Cardiac septum (tissue), 1 donor: ENCODE measurements at regions not wholly inside any gene's neighbourhood (a gene's known extent, or its start where the extent isn't known, plus 50 kb on each side); places are given as distances from the start of the nearest gene placed in this dataset.

Source experiments
- DNase-seq: peaks from one replicate; pipeline ENCODE4 v3.0.0-alpha.2; 2020; ENCODE audit warnings: low spot score
- intact Hi-C: fragments of 100-400 bp; cut with DNase I; formaldehyde crosslinking; loops from one replicate; pipeline ENCODE4 v1.14.0; 2022
- donor health status: DM: no; HTN: no; CAD: no.

DNA sequence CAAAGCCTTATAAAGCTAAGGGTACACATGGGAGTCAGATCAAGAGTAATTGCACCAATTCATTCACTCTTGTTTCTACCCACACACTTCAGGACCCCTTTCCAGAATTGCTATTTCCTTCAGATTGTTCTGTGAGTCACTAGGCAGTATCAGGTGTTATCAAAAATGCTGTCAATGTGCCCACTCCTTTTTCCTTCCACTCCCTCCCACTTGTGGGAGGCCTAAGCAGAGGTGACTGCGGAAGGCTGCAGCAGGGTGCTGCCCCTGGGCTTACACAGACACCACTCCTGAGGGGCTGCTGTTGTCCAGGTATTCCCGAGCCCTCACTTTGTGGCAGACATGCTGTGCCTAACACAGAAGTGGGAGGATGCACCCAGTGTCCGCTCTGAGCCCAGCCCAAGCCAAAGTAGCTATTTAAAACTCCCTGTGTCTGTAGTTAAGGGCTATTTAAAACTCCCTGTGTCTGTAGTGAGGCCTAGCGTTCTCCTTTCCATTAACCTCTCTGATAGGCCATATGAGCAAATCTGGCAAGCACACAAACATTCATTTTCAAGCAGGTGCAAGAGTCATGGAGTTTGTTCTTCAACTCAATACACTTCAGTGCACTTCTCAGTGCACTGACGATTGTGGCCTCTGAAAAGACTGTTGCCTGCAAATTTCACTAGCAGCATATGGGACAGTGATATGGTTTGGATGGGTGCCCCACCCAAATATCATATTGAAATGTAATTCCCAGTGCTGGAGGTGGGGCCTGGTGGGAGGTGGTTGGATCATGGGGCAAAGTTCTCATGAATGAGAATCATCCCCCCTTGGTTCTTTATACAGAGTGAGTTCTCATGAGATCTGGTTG lies 117.8 kb downstream of the PHLDA1 start:
- intact Hi-C loops, result no loop called here
- DNase-seq, result no peak

DNA sequence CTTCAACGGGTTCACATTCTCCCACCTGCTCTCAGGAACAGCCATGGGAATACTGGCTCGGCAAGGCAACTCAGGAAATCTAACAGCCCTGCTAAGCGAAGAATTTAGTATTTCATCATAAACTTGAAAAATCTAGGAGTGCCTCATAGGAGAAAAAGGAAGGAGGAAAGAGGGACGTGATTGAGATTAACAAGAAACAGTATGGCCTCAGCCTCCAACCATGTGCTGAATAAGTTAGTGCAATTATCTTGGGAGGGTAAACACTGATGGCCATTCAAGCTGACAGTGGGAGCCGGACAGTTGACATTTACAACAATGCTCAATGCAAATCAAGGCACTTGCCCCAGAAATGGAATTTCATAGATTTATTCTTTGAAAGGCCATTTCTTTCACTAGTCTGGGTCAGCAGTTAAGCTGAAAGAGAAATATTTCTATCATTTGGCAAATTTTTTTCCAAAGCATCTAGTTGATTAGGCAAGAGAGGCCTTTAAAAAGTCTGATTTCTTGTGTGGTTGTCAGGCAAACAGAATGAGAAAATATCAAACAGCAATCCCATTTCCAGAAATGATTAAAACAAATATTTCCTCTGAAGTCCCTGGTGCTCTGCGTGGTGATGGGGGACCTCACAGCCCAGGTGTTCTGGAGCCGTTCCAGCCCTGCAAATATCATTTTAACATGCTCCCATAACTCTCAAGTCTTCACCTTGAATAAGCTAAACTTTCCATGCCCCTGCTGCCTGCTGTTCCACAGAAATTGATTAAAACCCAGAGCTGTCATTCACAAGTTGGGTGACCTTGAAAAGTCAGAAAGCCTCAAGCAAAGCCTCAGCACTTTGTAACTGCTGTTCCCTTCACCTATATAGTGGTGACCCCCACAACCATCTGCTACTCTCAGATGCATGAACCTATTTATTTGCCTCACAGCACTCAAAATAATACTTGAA lies 121.6 kb downstream of the PHLDA1 start:
- DNase-seq, result no peak
- intact Hi-C loops, result loop anchor here (5.0 kb wide), 1 partner anchor 122 kb away; the partner anchor contains the start of gene PHLDA1

DNA sequence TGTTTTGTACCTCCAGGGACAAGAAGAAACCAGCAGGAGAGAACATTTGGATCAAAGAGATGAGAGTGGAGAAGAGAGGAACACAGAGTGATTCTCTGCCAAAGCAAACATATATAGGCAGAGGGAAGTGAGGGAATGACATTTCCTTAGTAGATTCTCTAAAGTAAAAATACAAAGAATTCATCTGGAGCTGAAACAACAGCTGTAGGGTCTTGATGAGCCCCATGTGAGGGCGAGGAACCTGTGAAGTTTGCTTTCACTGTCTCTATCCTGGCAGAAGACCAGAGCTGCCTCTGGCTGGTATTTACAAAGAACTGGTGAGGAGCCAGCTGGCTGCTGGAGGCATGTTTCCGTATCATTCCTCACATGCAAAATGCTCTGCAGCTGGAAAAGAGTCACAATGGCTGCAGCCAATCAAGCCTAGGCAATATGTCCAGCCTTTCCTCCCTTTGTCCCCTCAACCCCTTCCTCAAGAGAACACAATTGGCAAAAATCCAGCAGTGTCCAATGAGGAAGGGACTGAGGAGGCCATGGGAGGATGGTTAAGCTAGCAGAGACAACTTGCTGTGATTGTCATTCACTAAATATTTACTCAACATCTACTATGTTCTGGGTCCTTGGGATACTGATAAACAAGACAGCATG lies 122.5 kb downstream of the PHLDA1 start:
- intact Hi-C loops, result loop anchor here (5.0 kb wide), 1 partner anchor 123 kb away; the partner anchor contains the start of gene PHLDA1
- peak; percentile 87 for DNase-seq

DNA sequence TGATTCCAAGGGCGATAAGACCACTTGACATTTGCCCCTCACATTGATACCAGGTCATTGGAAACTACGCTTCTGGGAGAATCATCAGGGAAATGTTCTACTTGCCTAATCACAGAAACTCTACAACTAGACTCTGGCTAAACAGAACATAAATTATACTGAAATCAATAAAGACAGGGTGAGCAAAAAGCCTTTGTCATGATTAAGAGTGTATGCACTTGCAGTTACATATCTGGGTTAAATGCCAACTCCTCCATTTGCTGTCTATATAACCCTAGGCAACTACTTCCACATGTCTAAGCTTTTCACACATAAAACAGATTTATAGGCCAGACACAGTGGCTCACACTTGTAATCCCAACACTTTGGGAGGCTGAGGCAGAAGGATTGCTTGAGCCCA lies 125.7 kb downstream of the PHLDA1 start:
- intact Hi-C loops, result loop anchor here (5.0 kb wide), 1 partner anchor 126 kb away; the partner anchor contains the start of gene PHLDA1
- DNase-seq, result no peak

DNA sequence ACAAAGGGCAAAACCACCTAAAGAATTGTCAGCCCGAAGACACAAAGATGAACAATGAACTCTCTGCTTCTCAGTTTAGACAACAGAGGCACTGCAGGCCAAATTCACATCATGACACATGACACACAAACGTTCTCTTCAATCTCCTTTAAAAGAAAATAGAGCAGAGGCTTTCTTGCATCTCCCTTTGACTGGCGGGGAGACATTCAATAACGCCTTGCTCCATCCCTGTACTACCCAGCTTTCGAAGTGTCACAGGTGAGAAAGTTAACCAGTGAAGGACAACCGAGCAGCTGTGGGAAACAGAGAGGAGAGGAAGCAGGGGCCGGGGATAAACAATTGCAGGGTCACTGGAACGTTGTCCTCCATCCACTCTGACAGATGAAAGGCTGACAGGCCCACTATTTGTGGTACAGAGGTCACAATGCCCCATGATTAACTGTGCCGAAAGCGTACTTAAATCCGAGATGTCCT lies 130.8 kb downstream of the PHLDA1 start:
- DNase-seq, result no peak
- intact Hi-C loops, result no loop called here

DNA sequence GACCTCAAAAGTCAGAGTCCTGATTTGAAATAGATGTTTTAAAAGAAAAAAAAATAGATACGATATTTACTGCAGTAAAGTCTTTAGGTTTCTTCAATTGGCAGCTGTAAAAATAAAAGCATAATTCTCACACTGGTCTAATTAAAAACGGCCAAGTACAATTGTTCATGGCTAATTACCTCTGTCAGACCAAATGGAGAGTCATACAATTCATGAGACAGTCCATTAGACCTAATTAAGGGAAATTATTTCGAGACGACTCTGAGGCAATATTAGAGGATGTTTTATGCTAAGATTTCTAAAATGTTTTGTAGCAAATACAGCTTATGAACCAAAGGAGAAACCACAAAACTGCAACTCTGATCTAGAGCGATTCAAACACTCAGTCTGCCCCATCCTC lies 131.3 kb downstream of the PHLDA1 start:
- no peak for DNase-seq
- intact Hi-C loops, result no loop called here

DNA sequence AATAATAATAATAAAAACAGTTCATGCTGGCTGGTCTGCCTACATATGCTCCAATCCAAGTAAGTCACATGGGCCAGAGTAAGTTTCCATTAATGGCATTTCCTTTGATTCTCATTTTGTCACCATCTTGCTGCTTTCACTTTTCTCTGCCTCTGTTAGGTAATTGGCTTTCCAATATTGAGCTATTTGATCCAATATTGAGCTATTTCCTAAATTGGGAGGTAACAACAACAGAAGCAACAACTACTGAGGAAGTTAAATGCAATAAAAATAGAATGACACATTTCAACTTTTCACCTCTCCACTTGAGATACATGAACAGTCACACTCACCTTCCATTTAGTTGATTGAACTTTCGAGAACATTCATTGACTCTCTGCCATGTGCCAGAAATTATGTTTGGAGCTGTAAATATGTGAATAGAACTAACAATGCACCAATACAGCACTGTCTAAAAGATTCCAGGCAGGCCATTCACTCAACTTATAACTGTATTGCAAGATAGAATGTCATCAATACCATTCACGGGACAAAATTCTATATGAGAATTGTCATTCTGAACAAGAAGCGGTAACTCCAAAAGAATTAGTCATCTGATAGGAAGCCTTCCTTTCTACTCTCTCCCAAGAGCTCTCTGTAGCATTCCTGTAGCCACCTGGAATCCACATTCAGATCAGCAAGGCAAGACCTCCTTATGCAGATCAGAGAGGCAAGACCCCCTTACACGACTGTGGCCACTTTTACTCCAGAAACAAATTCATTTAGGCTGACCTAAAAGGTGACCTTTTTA lies 136.4 kb downstream of the PHLDA1 start:
- no peak for DNase-seq
- intact Hi-C loops, result no loop called here

DNA sequence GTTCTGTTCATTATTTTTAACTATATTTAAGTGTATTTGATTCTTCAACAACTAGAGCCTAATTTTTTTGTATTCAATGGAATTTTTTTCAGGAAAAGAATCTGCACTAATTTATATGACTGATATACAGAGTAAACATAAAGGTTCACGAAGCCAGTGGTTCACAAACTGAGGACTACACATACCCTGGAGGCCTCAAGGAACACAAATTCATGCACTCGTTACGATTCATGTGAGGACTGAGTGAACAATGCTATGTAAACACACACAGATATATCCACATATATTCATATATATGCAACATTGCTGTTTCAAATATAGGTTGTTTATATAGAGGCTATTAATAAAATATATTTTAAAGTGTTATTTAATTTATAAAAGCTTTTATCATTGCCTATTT lies 137.8 kb downstream of the PHLDA1 start:
- intact Hi-C loops, result no loop called here

DNA sequence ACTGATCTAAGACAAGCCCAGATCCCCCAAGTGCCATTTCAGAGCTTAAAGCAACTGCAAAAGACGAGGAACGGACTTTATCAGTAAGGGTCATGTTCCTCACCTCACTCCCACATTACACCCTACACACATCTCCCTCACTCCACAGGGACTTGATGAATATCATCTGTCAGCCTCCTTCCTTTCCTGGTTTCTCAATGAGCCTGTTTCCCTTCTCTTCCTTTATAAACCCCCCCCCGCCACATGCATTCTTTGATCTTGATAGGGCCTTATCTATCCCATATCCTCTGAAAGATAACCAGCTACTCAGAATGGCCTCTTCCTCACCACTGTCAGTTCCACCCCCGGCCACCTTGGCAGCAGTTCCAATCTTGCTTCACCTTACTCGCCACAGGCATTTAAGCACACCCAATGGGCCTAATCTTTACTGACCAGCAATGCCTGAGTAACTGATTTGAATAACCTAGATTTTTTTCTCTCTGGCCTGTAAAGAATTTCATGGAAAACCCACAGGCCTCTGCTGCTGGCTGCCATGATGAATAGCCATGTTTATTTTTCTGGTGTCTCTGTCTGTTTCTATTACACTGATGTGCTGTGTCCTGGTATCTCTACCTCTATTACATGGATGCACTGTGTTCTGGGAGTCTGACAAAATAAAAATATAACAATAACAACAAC lies 138.7 kb downstream of the PHLDA1 start:
- DNase-seq, result no peak
- intact Hi-C loops, result no loop called here

More for the DNA sequence above, 137.8 kb downstream of the PHLDA1 start:
- no peak for DNase-seq

DNA sequence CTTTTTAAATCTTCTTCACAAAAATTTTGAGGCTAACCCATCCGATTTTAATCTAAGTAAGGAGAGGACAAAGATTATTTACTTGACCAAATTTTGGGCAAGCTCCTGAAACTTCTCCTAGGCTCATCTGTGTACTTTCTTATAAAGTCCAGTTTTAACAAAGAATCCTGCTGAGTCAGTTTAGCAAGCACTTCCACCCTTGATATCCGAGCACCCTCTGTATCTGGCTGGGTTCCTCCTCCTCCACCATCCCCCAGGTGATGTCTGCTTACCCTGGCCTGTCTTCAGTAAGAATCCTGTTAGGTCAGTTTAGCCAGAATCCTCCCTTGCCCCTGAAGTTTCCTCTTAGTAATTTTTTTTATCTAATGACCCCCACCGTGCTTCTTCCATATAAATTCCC lies 140.5 kb downstream of the PHLDA1 start:
- intact Hi-C loops, result no loop called here
- no peak for DNase-seq

DNA sequence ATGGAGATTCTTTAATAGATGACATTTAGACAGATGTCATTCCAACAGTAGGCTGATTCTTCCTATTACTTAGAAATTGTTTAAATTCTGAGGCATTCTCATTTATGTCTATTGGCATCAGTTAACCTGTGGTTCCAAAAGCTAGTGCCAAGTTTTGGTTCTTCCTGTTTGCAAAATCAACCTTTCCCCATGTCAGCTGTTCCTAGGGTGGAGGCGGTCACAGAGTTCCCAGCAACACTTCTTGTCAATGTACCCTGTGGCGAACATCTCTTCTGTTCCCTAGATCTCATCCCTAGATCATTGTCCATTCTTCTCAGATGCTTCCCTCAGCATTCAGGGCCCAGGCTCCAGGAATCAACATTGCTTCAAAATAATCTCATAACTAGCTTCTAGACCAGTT lies 140.9 kb downstream of the PHLDA1 start:
- intact Hi-C loops, result no loop called here
- no peak for DNase-seq

DNA sequence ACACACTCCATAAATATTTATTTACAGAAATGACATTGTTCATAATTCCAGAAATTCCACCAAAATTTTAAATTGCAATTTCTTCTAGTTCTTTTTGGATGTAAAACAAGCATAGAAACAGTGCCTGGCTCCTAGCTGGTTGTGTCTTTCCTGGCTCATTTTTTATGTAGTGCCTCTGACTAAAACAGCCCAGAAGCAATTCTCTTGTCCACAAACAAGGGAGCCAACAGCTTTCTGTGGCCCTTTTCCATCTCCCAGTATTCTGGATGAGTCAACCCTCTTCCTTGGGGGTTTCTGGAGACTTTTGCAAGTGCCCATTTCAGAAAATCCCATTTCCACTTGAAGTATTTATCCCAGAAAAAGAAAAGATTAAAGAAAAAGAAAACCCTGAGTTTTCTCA lies 141.4 kb downstream of the PHLDA1 start:
- intact Hi-C loops, result no loop called here
- no peak for DNase-seq

DNA sequence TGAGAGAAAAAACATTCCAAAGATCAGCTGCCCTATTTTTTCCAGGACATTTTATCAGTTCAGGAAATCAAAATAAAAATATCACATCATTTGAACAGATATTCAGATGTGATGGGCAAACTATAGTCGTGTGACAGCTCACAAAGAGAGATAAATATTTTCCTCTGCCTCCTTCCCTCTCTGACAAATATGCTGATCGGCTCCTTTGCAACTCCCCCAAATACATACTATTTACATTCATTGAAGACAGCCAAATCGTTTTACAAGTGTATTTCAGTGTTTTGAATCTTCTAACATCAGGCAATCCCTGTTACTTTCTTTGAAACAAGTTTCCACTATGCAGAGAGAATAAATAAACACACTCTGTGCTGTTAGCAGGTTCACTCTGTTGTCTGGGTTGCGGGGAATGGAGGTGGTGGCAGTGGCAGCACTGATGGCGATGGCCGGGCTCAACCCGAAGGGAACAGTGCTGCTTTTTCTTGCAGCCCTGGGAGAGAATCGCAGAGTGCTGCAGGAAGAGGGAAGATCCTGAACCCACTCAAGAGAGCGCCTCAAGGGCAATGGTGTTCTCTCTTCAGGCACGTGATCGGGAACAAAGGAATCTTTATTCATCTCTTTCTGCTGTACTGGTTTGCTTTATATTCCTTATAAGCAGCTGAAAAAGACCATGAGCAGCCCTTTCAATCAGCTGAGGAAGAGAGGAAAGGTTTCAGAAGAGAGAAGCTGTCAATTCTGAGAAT lies 142.5 kb downstream of the PHLDA1 start:
- no peak for DNase-seq
- intact Hi-C loops, result no loop called here

DNA sequence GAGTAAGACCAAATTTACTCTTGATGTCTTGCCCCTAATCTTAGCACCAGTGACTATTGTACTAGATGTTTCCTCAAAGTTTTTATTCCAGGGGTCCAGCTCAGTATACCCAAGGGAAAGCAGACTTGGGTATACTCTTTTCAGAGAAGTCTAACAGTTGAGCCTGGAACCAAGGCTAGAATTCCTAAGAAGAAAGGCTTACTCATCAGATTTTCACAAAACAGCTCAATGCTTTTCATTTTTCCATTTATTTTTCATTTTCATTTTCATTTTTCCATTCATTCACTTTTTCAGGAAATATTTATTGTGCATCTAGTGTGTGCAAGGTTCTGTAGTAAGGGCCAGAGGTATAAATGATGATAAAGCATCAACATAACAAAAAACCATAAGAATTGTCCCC lies 143.2 kb downstream of the PHLDA1 start:
- intact Hi-C loops, result no loop called here
- DNase-seq, result no peak

DNA sequence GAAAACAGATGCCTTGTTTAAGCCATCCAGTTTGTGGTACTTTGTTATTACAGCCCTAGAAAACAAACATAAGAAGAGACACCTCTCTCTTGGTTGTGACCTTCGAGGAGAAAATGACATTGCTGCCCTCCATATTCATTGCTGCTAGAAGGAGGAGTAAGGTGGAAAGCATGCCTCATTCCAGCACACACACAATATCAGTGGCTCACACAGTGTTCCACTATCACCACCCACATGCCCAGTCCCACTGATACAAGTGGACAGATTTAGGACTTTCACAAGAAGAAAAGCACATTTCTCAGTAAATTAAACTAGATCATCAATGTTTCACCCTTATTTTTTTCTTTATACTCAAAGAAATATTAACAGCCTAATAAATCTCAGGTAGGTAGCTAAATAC lies 143.6 kb downstream of the PHLDA1 start:
- intact Hi-C loops, result no loop called here
- DNase-seq, result no peak

DNA sequence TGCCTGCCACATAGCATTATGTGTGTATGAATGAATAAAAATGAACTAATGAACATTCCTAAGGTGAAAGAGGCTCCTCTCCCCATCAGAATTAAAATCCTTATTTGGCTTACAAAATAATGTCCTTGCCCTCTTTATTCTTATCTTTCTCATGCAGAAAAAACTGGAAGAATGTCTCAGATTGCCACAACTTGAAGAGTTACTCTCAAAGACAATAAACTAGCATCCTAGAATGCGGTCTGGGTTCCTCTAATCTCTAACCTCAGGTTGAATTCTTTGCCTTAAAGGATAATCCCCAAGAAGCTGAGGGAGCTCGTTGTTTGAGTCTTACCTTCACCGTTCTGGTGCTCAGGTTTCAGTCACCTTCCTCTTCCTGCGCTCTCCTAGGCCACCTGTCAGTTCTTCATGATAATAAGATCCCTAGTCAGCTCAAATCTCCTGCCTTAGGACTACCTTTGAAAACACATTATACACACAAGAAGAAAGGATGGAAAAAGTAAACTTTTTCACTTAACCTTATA lies 147.1 kb downstream of the PHLDA1 start:
- intact Hi-C loops, result no loop called here
- no peak for DNase-seq

DNA sequence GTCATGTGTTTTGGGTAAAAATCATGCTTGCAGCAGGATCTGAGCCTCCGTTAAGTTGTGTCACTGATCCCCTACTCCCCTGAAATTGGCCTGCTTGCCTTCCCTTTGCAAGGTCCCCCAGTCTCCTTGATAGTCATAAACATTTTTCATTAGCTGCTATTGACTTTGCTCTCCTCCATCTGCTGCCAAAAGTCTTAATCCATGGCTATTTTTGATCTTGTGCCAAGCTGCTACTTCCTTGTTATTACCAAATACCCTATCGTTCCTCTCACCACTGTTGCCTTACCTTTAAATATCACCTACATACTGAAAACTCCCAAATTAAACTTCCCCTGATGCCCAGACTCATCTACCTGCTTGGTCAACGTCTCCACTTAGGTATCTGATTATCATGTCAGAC lies 148.3 kb downstream of the PHLDA1 start:
- no peak for DNase-seq
- intact Hi-C loops, result no loop called here

DNA sequence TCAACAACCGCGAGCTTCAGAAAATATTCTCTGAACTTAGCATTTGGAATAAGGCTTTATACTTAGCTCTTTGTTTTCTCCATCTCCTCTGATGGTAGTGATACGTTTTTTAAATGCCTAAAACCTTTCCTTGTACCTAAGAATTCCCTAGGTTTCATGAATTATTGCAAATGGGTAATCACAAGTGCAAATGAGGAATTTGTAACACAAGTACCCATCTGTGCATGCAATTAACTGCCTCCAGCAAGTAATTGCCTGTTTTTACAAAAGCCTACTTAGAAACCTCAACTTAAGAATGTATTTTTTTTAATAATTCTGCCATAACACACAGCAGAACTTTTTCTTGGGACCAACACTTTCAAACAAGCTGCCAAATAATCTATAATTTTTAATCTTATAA lies 149.2 kb downstream of the PHLDA1 start:
- intact Hi-C loops, result no loop called here
- no peak for DNase-seq
